GM13977 (cell line): ENCODE measurements at regions not wholly inside any gene's neighbourhood (a gene's known extent, or its start where the extent isn't known, plus 50 kb on each side); places are given as distances from the start of the nearest gene placed in this dataset.

Source experiments
- DNase-seq: peaks from one replicate; pipeline ENCODE4 v3.0.0; 2012; ENCODE audit warnings: low spot score
- CTCF ChIP-seq: IDR thresholded peaks from 2 replicates; pipeline ENCODE4 v1.5.1; 2012; ENCODE audit warnings: mild to moderate bottlenecking, control low read depth; ENCODE audit not compliant: insufficient read depth; ENCODE audit errors: extremely low read depth, missing control alignments
- in situ Hi-C: fragments of 300-500 bp; cut with MboI; formaldehyde crosslinking; loops from one replicate; pipeline ENCODE4 v1.12.0; 2022; ENCODE audit warnings: low sequenced_read_pairs, low pct_unique_long_range_greater_than_20kb, mixed read lengths, inconsistent platforms; ENCODE audit not compliant: unreplicated experiment

DNA sequence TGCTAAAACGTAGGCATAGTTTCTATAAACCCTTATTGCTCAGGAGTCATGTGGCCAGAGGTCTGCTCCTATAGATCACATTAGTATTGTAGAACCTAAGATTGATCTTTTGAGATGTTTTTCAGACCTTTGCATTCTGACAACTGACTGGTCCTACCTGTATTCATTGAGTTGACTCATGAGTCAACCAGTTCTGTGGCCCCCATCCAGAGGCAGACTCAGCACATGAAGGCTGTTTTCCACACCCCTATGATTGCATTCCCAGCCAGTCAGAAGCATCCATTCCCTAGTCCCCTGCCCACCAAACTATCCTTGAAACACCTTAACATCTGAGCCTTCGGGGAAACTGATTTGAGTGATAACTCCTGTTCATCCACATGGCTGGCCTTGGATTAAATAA is 451.7 kb downstream of the SIPA1L2 start:
- TF ChIP-seq CTCF: no peak
- no peak for DNase-seq
- in situ Hi-C loops: no loop called here

DNA sequence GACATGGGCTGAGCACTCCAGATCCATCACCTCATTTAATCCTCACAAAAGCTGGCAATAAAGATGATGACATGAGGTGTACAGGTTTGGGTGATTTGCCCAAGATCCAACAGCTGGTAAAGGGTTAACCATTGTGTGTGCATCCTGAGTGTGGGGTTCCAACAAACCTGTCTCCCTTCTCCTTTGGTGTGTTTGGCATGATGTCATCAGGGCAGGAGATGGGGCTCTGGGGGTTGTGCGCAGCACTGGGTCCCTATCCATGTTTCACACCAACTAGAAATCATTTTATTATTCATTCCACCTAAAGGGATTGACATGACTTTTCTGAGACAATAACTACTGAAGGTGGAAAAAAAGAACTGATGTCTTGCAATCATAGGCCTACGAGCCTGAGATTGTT is 452.5 kb downstream of the SIPA1L2 start:
- in situ Hi-C loops: no loop called here
- DNase-seq: no peak
- no peak for TF ChIP-seq CTCF

- in situ Hi-C loops: no loop called here
- TF ChIP-seq CTCF: no peak
- DNase-seq: no peak
Observed at GRCh38 chr1:232176222-232176621, 453.7 kb downstream of the SIPA1L2 start.

DNA sequence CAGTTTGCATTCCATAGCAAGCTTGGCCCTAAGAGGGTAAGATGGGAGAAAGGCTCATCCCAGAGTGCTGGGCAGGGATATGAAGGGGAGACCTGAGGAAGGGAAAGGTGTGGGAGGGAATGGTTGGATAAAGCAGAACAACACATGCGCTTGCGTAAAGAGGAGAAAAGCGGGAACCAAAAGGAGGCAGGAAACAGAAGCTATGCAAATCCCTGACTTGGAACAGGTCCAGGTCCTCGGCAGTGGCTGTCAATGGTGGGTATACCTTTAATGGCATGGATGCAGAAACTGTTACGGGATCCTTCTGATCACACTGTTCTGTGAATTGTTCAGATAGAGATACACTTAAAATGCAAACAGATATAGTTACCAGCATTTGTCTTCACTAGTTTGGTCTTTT is 455.6 kb downstream of the SIPA1L2 start:
- no peak for DNase-seq
- in situ Hi-C loops: no loop called here
- TF ChIP-seq CTCF: no peak

DNA sequence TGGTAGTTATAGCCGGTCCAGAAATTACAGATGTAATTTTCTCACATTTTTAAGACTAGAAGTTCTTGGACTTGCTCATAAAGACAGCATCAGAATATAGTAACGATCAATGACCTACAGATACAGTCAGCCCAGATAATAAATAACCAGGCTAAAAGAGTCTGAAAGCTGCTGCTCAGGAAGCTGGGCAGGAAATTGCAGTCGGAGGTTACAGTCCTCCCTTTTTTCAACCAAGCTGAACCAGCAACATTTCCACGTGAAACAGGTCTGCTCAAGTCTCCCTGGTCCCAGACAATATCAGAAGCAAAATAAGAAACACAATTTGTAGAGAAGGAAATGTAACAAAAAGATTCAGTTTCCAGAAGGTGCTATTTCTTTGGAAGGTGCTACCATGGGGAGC is 457.4 kb downstream of the SIPA1L2 start:
- no peak for DNase-seq
- in situ Hi-C loops: no loop called here
- no peak for TF ChIP-seq CTCF

- in situ Hi-C loops: no loop called here
- DNase-seq: no peak
- no peak for TF ChIP-seq CTCF
Observed at GRCh38 chr1:232170909-232171308, 459.0 kb downstream of the SIPA1L2 start.

- no peak for DNase-seq
- in situ Hi-C loops: no loop called here
- no peak for TF ChIP-seq CTCF
Observed at GRCh38 chr1:232169436-232169835, 460.5 kb downstream of the SIPA1L2 start.
